HG02642 (cell line): ENCODE measurements at regions not wholly inside any gene's neighbourhood (a gene's known extent, or its start where the extent isn't known, plus 50 kb on each side); places are given as distances from the start of the nearest gene placed in this dataset.

Experiments used
- ATAC-seq: cut with Tn5 transposase; IDR thresholded peaks from one replicate; pipeline ENCODE4 v1.9.1; 2021; ENCODE audit warnings: mild to moderate bottlenecking; ENCODE audit not compliant: unreplicated experiment, poor library complexity

DNA sequence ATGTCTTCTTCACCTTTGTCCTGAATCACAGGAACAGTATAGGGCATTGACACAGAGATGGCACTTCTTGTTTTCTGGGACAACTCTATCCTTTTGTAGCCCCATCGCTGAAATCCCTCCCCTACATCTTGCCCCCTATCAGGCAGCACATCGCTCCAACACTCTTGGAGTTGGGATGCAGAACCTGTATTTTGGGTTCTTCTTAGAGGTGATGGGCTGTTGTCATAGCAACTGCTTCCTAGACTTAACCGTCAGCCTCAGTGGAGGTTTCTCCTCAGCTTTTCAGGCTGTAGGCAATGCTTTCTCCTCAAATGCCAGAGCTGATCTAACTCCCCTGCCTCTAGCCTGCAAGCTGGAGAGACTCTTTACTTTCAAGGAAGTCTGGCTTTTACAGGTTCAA, 99.9 kb upstream of the SPRED2 start:
- no peak for ATAC-seq

DNA sequence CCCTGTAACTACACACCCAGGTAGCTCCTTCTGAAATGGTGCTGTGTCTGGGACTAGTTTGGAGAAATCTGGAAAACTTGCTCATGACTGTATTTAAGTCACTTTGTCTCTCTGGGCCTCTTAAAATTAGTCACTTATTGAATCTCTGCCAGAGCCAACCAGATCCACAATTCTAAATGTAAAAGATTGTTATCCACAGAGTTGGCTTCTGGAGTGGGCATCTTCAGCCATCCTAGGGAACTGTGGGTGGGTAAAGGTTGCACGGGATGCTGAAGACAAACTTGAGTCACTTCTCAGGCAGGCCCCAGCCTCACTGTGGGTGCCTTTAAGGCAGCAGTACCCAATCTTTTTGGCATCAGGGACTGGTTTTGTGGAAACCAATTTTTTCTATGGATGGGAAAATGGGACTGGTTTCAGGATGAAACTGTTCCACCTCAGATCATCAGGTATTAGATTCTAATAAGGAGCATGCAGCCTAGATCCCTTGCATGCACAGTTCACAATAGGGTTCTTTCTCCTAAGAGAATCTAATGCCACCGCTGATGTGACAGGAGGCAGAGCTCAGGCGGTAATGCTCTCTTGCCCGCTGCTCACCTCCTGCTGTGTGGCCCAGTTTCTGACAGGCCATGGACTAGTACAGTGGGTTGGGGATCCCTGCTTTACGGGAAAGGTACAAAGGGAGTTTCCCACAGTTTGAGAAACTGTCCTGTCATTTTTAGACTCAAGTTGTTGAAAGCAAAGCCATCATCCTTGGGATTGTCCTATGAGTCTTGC, 98.3 kb upstream of the SPRED2 start:
- ATAC-seq: no peak

DNA sequence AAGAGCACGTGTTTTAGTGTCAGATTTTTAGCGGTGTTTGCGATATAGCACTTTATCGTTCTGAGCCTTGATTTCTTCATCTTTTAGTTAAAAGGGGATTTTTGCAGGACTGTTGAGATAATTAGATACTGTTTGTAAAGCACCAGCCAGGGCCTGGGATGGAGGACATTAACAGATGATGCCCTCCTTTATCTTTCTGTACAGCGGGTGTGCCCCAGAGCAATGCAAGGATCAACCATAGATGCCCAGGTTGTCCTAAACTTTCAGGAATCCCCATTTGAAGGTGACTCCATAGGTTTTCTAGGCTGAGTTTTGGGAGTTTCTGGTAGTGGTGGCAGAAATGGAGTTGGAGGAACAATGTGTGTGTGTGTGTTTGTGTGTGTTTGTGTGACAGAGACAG, 97.0 kb upstream of the SPRED2 start:
- no peak for ATAC-seq

DNA sequence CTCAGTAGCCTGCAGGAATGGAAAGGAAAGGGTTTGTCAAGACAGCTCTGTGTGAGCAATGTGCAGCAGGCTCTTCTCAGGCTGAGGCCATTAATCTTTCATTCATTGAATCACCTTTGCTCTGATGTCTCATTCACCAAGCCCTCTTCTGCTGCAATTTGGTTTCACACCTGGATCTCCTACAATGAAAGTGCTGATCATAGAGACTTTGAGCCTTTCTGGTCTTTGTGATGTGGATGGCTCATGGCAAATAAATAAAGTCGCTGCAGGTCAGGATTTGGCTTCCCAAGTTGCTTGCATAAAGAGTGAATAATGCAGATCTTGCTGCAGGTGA, 95.8 kb upstream of the SPRED2 start:
- no peak for ATAC-seq

DNA sequence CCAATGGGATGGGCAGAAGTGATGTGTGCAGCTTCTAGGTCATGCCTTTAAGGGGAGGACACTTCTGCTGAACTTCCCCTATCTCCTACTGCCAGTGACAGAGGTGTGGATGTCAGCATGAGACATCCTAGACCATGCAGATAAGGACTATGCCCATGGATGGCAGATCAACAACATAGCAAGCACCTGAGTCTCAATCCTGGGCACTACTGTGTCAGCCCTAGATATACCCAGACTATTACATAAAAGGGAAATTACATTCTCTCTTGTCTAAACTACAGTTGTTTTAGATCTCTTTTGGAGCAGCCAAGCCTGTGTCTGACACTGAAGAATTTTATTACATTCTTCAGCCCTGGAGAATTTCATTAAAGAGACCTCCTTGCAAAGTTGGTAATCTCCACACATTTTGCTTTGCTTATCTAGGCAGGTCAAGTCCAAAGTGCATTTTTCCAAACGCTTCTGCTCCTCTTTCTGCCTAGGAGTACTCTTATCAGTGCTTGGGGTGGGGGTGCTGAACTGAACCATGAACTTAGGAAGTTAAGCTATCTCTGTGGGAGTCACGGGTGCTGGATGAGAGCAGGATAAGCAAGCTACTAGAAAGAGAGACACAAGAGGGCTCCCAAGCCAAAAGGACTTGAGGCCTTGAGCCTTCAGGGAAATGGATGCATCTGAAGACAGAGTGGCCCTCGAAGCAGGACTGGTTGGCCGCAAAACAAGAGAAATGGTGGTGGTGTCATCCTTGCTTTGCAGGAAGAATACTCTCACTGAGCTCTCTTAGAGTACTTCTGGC, 95.2 kb upstream of the SPRED2 start:
- ATAC-seq: no peak

DNA sequence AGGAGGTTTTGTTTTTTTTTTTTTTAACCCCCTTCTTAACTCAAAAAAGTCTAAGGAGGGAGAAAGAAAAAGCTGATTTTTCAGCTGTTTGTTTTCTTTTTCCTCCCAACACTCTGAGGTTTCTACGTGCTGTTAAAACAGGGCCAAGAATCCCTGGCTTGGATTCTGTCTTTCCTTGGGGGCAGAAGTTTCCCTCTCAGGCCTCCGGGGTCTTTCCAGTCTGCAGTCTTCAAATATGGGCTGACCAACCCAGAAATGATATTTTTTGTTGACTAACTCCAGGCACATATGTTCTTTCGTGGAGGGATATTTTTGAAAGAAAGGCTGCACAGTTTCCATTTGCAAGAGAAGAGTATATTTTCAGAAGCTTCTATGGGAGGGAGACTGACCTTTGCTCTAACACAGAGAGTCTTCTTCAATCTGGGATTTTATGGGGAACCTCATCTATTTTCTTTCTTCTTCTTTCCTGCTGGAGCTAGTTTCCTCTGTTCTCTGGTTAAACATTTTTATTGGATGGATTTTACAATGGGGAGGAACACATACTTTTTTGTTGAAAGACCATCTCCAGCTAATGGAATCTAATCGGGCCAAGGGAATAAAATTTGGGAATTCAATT, 93.3 kb upstream of the SPRED2 start:
- no peak for ATAC-seq

DNA sequence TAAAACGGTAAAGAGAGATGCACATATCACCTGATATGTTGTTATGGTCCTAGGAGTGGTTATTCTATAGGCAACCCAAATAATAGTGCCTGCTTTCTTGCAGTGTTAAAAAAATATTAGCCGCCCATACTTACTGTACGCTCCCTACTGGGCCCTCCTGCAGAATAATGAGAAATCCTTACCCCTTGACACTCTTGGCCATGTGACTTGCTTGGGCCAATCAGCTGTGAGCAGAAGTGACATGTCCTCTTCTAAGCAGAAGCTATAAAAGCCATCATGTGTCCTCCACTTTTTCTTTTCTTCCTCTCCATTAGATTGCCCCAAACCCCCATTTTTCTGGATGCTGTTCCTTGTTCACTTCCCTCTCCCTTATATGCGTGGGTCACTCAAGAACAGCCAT, 90.5 kb upstream of the SPRED2 start:
- ATAC-seq: no peak

DNA sequence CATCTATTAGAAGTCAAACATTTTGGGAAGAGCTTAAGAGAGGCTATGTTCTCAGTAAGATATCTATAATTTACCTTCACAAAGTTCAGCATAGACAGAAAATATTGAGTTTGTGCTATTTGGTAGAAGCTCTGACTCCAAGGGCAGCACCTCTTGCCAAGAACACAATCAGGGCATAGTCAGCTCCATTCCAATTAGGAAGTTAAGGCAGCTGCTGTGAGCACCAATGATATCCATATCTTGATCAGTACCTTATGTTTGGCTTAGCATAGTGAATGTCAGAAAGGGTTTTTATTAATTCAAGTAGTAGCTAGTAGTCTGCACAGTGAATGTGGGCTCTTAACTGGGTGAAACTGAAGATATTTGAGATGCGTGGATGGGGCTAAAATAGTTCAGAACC, 86.4 kb upstream of the SPRED2 start:
- no peak for ATAC-seq

DNA sequence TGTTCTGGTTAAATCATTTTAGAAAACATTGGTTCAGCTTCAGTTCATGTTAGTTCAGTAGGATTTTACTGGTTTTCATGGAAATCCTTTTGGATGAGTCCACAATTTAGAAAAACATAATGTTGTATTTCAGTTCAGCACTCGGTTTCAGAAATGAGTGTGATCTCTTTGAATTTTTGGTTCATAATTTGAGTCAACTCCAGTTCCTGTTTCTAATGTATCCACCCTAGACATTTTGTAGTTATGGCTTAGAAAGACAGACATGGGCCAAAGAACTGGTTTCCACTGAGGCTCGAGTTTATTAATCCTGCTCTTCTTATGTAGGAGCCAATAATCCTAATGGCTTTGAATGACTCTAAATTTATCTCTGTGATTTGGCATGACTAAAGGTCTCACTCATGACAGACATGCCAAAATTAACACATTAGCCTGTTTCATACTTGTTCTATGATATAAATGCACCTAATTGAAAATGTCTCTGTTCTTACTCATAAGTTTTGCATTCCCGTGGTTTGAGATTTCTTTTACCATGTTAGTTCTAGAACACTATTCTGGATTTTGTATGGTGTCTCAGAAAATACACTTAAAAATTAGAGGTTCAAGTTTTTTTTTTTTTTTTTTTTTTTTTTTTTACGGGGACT, 82.3 kb upstream of the SPRED2 start:
- no peak for ATAC-seq

DNA sequence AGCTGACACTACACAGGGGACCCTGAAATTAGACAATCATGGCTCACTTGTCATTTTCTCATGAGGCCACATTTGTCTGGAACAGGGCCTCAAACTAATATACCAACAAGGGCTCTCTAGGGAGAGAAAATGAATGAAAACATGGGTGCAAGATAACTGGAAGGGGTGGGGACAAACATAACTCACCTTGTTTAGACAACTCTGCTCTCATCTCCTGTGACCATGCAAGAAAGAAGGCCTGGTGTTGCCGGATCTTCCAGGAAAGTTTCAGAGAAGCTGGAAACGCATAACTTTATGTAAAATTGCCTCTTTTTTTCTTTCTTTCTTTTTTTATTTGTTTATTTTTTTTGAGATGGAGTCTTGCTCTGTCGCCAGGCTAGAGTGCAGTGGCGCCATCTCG, 80.4 kb upstream of the SPRED2 start:
- ATAC-seq: no peak

DNA sequence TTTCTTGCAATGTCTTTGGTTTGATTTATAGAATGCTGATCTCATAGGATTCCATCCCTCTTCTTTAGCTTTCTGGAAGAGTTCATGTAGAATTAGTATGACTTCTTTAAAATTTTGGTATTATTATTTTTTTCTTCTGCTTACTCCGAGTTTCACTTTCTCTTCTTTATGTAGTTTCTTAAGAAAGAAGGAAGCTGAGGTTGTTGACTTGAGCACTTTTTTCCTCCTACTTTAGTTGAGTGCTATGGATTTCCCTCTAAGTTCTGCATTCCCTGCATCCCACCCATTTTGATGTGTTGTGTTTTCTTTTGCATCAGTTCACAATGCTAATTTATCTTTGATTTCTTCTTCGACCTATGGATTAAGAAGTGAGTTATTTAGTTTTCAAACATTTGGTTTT, 78.9 kb upstream of the SPRED2 start:
- ATAC-seq: no peak

DNA sequence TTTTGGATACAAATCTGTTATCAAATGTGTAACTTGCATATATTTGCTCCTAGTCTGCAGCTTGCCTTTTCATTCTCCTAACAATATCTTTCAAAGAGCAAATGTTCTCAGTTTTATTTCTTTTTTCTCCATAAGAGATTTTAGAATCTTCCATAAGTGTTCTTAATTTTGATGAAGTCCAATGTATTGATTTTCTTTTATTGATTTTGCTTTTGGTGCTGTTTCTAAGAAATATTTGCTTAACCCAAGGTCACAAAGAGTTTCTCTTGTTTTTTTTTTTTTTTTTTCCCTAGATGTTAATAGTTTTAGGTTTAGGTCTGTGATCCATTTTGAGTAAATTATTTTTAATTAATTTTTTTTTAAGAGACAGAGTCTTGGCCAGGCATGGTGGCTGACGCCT, 75.8 kb upstream of the SPRED2 start:
- ATAC-seq: no peak

DNA sequence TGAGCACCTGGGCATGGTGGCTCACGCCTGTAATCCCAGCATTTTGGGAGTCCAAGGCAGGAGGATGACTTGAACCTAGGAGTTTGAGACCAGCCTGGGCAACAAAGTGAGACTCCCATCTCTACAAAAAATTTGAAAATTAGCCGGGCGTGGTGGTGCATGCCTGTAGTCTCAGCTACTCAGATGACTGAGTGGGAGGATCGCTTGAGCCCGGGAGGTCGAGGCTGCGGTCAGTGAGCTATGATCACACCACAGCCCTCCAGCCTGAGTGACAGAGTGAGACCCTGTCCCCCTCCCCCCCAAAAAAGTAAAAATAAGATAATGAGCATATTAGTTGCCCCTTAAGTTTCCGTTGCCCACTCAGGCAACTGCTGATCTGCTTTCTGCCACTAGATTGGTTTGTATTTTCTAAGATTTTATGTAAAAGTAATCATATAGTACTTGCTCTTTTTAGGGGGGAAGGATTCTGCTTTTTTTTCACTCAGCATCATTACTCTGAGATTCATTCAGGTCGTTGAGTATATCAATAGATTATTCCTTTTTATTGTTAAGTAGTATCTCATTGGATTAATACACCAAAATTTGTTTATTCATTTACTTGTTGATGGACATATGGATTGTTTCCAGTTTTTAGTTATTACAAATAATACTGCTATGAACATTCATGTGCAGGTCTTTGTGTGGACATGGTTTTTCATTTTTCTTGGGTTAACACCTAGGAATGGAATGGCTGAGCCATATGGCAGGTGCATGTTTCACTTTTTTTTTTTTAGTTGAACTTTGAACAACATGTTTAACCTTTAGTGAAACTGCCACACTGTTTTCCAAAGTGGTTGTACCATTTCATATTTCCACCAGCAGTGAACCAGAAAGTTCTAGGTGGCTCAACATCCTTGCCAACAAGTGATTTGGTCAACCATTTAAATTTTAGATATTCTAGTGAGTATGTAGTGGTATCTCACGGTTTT, 75.0 kb upstream of the SPRED2 start:
- no peak for ATAC-seq

DNA sequence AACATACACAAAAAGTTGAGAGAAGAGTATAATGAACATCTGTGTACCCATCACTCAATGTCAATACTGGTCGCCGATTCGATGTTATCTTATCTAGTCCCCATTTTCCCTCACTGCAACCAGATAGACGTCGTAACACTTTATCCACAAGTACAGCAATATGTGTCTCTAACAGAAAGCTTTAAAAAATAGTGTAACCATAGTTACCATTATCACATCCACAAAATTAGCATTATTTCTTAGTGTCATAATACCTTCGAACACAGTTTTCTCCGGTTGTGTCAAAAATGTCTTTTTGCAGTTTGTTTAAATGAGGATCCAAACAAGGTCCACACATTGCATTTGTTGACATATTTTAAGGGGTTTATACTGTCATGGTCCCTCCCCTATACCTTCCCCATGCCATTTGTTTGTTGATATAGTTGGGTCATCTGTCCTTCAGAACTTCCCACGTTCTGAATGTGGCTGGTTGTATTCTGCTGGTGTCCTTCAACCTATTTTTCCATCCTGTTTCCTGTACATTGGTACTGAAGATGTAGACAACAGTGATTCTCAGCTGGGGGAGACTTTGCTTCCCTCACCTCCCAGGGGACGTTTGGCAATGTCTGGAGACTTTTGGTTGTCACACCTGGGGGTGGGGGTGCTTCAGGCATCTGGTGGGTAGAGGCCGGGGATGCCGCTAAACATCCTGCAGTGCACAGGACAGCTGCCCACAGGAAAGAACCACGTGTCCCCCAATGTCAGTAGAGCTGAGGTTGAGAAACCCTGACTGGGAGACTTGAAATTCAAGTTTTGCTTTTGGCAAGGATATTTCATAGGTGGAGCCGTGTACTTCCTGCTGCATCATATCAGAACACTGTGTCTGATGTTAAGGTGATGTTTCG, 72.7 kb upstream of the SPRED2 start:
- ATAC-seq: no peak

DNA sequence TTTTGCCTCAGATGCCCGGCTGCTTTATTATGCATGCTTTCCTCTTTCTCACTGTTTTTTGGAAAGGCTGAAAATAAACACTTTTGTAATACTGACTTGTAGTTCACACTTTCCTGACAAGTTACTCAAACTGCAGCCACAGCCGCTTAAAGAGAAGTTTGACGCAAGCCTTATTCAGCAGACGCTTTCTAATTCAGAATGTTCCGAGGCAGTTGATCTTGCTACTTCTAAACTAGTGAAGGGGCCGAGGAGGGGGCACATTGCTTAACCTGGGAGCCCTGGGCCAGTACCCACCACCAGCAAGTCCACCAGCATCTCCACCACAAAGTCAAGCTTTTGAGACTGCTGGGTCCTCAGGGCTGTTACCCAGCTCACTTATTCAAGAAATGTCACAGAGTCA, 71.8 kb upstream of the SPRED2 start:
- ATAC-seq: no peak

DNA sequence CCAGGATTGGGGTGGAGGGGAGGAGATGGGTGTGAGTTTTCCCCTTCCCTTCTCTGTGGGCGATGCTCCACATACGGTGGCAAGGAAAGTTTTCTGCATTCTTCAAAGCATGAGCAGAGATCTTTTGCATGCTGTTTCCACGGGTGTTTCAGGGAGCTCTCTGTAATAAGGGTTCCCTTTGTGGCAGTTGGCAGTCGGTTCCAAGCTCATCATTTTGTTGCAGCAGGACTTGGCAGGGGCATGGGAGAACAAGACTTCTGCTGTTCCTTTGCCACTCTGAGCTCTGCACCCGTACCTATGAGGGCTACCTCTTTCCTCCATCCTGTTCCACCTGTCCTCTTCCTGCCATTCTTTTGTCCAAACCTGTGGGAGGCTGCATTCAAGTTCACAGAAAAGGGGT, 71.3 kb upstream of the SPRED2 start:
- no peak for ATAC-seq

DNA sequence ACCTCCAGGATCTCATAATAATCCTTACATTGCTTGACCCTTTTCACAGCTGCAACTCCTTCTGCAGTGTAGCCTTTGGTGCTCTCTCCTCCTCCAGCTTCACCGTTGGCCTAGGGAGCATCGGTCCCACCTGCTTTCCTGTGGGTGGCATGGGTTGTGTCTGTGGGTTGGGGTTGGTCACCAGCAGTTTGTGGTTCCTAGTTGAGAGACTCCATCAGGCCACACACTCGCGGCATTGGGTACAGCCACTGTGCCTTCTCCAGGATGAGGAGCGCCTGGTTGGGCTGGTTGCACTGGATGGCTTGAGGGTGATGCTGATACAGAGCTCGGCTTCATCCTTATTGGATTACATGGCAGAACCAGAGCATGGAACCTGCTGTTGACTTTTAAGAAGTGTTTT, 69.4 kb upstream of the SPRED2 start:
- no peak for ATAC-seq

DNA sequence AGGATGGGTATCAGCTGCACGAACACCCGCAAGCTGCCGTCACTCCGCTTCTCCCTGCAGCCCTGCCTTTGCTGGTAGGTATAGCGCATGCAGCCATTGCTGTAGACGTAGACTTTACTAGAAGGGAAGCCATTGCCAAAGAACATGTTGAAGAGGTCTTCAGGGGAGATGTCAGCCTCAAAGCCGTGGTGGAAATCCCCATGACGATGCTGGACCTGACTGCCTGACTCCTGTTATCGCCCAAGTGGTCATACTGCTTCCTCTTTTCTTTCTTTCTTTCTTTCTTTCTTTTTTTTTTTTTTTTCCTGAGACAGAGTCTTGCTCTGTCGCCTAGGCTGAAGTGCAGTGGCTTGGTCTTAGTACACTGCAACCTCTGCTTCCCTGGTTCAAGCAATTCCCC, 68.7 kb upstream of the SPRED2 start:
- no peak for ATAC-seq
